Panc1 (cell line): ENCODE measurements at regions not wholly inside any gene's neighbourhood (a gene's known extent, or its start where the extent isn't known, plus 50 kb on each side); places are given as distances from the start of the nearest gene placed in this dataset.

Experiments
- CTCF ChIP-seq: fragments of 450-650 bp; IDR thresholded peaks from 2 replicates; pipeline ENCODE4 v1.5.1; 2017; ENCODE audit warnings: mild to moderate bottlenecking
- POLR2AphosphoS5 ChIP-seq: IDR thresholded peaks from 2 replicates; pipeline ENCODE4 v1.6.1; 2012; ENCODE audit warnings: mild to moderate bottlenecking, low read depth, low read length, moderate library complexity
- TCF7L2 ChIP-seq: IDR thresholded peaks from 2 replicates; pipeline ENCODE4 v1.6.1; 2011; ENCODE audit warnings: mild to moderate bottlenecking, low read depth, low read length, inconsistent platforms
- TF ChIP-seq, protein P1 (sequence below), 2 experiments: IDR thresholded peaks; 2 replicates each; pipeline ENCODE4 v1.6.1; 2011 to 2012; ENCODE audit warnings: low read depth in 2 of 2, control low read depth in 1 of 2, low read length in 1 of 2, mild to moderate bottlenecking in 1 of 2, moderate library complexity in 1 of 2; ENCODE audit not compliant: insufficient read depth in 1 of 2

- TF ChIP-seq CTCF (no peak), POLR2AphosphoS5 (no peak), TCF7L2 (no peak)
- TF ChIP-seq, protein P1, sequence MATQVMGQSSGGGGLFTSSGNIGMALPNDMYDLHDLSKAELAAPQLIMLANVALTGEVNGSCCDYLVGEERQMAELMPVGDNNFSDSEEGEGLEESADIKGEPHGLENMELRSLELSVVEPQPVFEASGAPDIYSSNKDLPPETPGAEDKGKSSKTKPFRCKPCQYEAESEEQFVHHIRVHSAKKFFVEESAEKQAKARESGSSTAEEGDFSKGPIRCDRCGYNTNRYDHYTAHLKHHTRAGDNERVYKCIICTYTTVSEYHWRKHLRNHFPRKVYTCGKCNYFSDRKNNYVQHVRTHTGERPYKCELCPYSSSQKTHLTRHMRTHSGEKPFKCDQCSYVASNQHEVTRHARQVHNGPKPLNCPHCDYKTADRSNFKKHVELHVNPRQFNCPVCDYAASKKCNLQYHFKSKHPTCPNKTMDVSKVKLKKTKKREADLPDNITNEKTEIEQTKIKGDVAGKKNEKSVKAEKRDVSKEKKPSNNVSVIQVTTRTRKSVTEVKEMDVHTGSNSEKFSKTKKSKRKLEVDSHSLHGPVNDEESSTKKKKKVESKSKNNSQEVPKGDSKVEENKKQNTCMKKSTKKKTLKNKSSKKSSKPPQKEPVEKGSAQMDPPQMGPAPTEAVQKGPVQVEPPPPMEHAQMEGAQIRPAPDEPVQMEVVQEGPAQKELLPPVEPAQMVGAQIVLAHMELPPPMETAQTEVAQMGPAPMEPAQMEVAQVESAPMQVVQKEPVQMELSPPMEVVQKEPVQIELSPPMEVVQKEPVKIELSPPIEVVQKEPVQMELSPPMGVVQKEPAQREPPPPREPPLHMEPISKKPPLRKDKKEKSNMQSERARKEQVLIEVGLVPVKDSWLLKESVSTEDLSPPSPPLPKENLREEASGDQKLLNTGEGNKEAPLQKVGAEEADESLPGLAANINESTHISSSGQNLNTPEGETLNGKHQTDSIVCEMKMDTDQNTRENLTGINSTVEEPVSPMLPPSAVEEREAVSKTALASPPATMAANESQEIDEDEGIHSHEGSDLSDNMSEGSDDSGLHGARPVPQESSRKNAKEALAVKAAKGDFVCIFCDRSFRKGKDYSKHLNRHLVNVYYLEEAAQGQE (IDR thresholded peaks at IDR 0.05; ENCODE audit: insufficient read depth in 1 of 2, low read depth in 2 of 2, low read length in 1 of 2), result no peak
Measured at GRCh38 chr12:38448991-38449390, 132.4 kb downstream of the ALG10B start.
